RWPE2 (cell line): ENCODE measurements at regions not wholly inside any gene's neighbourhood (a gene's known extent, or its start where the extent isn't known, plus 50 kb on each side); places are given as distances from the start of the nearest gene placed in this dataset.

Source experiments
- ATAC-seq: fragments of 200-7000 bp; cut with Tn5 transposase; 3 replicates; pipeline ENCODE4 v1.9.1; 2021; ENCODE audit warnings: low read depth
- DNase-seq: peaks from one replicate; pipeline ENCODE4 v3.0.0-alpha.2; 2020; ENCODE audit warnings: low spot score
- H3K27ac ChIP-seq: fragments of 450-650 bp; 2 replicates; pipeline ENCODE4 v1.5.1; 2017; ENCODE audit warnings: mild to moderate bottlenecking; ENCODE audit not compliant: poor library complexity, severe bottlenecking
- H3K27me3 ChIP-seq: fragments of 250-450 bp; sonication (Bioruptor Pico); 2 replicates; pipeline ENCODE4 v1.5.1; 2021; ENCODE audit warnings: mild to moderate bottlenecking, moderate library complexity; ENCODE audit not compliant: insufficient read depth, poor library complexity, severe bottlenecking
- H3K36me3 ChIP-seq: fragments of 250-450 bp; sonication (Bioruptor Pico); 2 replicates; pipeline ENCODE4 v1.5.1; 2020; ENCODE audit warnings: low read depth, mild to moderate bottlenecking, moderate library complexity
- H3K4me1 ChIP-seq: fragments of 250-450 bp; sonication (Bioruptor Pico); 2 replicates; pipeline ENCODE4 v1.5.1; 2021; ENCODE audit warnings: mild to moderate bottlenecking, moderate library complexity; ENCODE audit not compliant: insufficient read depth, poor library complexity, severe bottlenecking
- H3K4me3 ChIP-seq: fragments of 250-450 bp; sonication (Bioruptor Pico); 2 replicates; pipeline ENCODE4 v1.5.1; 2021; ENCODE audit warnings: mild to moderate bottlenecking, moderate library complexity; ENCODE audit not compliant: severe bottlenecking
- H3K9me3 ChIP-seq: fragments of 250-450 bp; sonication (Bioruptor Pico); 2 replicates; pipeline ENCODE4 v1.5.1; 2021; ENCODE audit warnings: mild to moderate bottlenecking, moderate library complexity; ENCODE audit not compliant: severe bottlenecking
- CTCF ChIP-seq: fragments of 450-650 bp; IDR thresholded peaks from one replicate; pipeline ENCODE4 v1.5.1; 2017; ENCODE audit warnings: mild to moderate bottlenecking, moderate library complexity; ENCODE audit not compliant: poor library complexity, severe bottlenecking

GRCh38 chr3:88616413-88616812 is 466.7 kb downstream of the C3orf38 start:
- ATAC-seq (no peak), DNase-seq (no peak)
- Histone ChIP-seq H3K27ac (no peak overlapping the region), H3K27me3 (no peaks in the 10 kb centered on the region), H3K4me3 (no peak overlapping the region), H3K36me3 (no peaks in the 10 kb centered on the region), H3K4me1 (no peaks in the 10 kb centered on the region), H3K9me3 (no peaks in the 10 kb centered on the region)
- no peak for TF ChIP-seq CTCF

- Histone ChIP-seq H3K4me1 (no peaks in the 10 kb centered on the region), H3K27ac (no peak overlapping the region), H3K4me3 (no peak overlapping the region), H3K36me3 (no peaks in the 10 kb centered on the region), H3K9me3 (no peaks in the 10 kb centered on the region), H3K27me3 (no peaks in the 10 kb centered on the region)
- TF ChIP-seq CTCF = no peak
- ATAC-seq = no peak
- DNase-seq = no peak
Observed at GRCh38 chr3:88617283-88617682, 467.5 kb downstream of the C3orf38 start.

- Histone ChIP-seq H3K4me1 (no peaks in the 10 kb centered on the region), H3K36me3 (no peaks in the 10 kb centered on the region), H3K27me3 (no peaks in the 10 kb centered on the region), H3K9me3 (no peaks in the 10 kb centered on the region), H3K27ac (no peak overlapping the region), H3K4me3 (no peak overlapping the region)
- ATAC-seq = no peak
- no peak for TF ChIP-seq CTCF
- DNase-seq = no peak
Observed at GRCh38 chr3:88618021-88618645, 468.4 kb downstream of the C3orf38 start.

- ATAC-seq = no peak
- DNase-seq = no peak
- Histone ChIP-seq H3K9me3 (no peaks in the 10 kb centered on the region), H3K27me3 (no peaks in the 10 kb centered on the region), H3K4me1 (no peaks in the 10 kb centered on the region), H3K27ac (no peak overlapping the region), H3K4me3 (no peak overlapping the region), H3K36me3 (no peaks in the 10 kb centered on the region)
- TF ChIP-seq CTCF = no peak
Observed at GRCh38 chr3:88621586-88621985, 471.8 kb downstream of the C3orf38 start.

- no peaks in the 10 kb centered on the region for H3K27me3 ChIP-seq
- no peak overlapping the region for H3K27ac ChIP-seq
- no peak for TF ChIP-seq CTCF
- H3K4me3 ChIP-seq = no peak overlapping the region
- DNase-seq (no peak), ATAC-seq (no peak)
- H3K36me3 ChIP-seq = no peaks in the 10 kb centered on the region
- H3K4me1 ChIP-seq = no peaks in the 10 kb centered on the region
- H3K9me3 ChIP-seq = no peaks in the 10 kb centered on the region
Observed at GRCh38 chr3:88623709-88624108, 473.9 kb downstream of the C3orf38 start.
